ENCODE measurements at regions not wholly inside any gene's neighbourhood (a gene's known extent, or its start where the extent isn't known, plus 50 kb on each side); places are given as distances from the start of the nearest gene placed in this dataset.

- Mint-ChIP-seq H3K4me1 (ENCODE audit: low read depth) (no peaks in the 10 kb centered on the region), H3K27ac (no peak overlapping the region), H3K36me3 (ENCODE audit: low read depth) (no peaks in the 10 kb centered on the region), H3K4me3 (no peak overlapping the region), H3K27me3 (peaks cover 12% of the 10 kb centered on the region), H3K9me3 (no peaks in the 10 kb centered on the region)
- no peak overlapping the region for H3K4me3 ChIP-seq (ENCODE audit: low read length)
- no peaks in the 10 kb centered on the region for H3K36me3 ChIP-seq (ENCODE audit: insufficient read depth, low read length)
- no peaks in the 10 kb centered on the region for H3K9me3 ChIP-seq (ENCODE audit: control insufficient read depth in 1 of 2, insufficient read depth in 1 of 2, low read length in 2 of 2)
- H3K27ac ChIP-seq (ENCODE audit: low read depth in 1 of 2, low read length in 2 of 2): no peak overlapping the region
- no peaks in the 10 kb centered on the region for H3K4me1 ChIP-seq (ENCODE audit: insufficient read depth, low read length)
- intact Hi-C loops (cut with DNase I, micrococcal nuclease): no loop called here
- DNase-seq (no peak), ATAC-seq (ENCODE audit: poor library complexity) (no peak)
- CTCF ChIA-PET: interaction anchor here (0.6 kb wide), 2 partner anchors 214 to 350 kb away, joined by 3 to 4 read pairs; no protein-coding TSS in a partner anchor
- POLR2A ChIA-PET: no interaction called here
- no peaks in the 10 kb centered on the region for H3K27me3 ChIP-seq (ENCODE audit: control insufficient read depth in 1 of 2, insufficient read depth in 2 of 2, low read length in 2 of 2)
- TF ChIP-seq CTCF (IDR thresholded peaks at IDR 0.05): no peak
Observed at GRCh38 chr12:27905285-27906126, 67.0 kb downstream of the PTHLH start.

GRCh38 chr12:27902651-27903050 lies 69.9 kb downstream of the PTHLH start:
- H3K36me3 ChIP-seq (ENCODE audit: insufficient read depth, low read length): no peaks in the 10 kb centered on the region
- H3K9me3 ChIP-seq (ENCODE audit: control insufficient read depth in 1 of 2, insufficient read depth in 1 of 2, low read length in 2 of 2): no peaks in the 10 kb centered on the region
- H3K4me3 Mint-ChIP-seq: no peak overlapping the region
- ATAC-seq (ENCODE audit: poor library complexity) (no peak), DNase-seq (no peak)
- no peaks in the 10 kb centered on the region for H3K36me3 Mint-ChIP-seq (ENCODE audit: low read depth)
- CTCF ChIA-PET: no interaction called here
- H3K4me1 Mint-ChIP-seq (ENCODE audit: low read depth): no peaks in the 10 kb centered on the region
- peaks cover 5% of the 10 kb centered on the region for H3K27me3 Mint-ChIP-seq
- H3K27ac ChIP-seq (ENCODE audit: low read depth in 1 of 2, low read length in 2 of 2): no peak overlapping the region
- no peak overlapping the region for H3K4me3 ChIP-seq (ENCODE audit: low read length)
- no peak overlapping the region for H3K27ac Mint-ChIP-seq
- intact Hi-C loops (cut with DNase I, micrococcal nuclease): no loop called here
- no peak for TF ChIP-seq CTCF (IDR thresholded peaks at IDR 0.05)
- POLR2A ChIA-PET: no interaction called here
- H3K27me3 ChIP-seq (ENCODE audit: control insufficient read depth in 1 of 2, insufficient read depth in 2 of 2, low read length in 2 of 2): no peaks in the 10 kb centered on the region
- H3K9me3 Mint-ChIP-seq: no peaks in the 10 kb centered on the region
- H3K4me1 ChIP-seq (ENCODE audit: insufficient read depth, low read length): no peaks in the 10 kb centered on the region

GRCh38 chr12:27901959-27902358 lies 70.6 kb downstream of the PTHLH start:
- Mint-ChIP-seq H3K27me3 (peaks cover 5% of the 10 kb centered on the region), H3K4me3 (no peak overlapping the region), H3K27ac (no peak overlapping the region), H3K36me3 (ENCODE audit: low read depth) (no peaks in the 10 kb centered on the region), H3K4me1 (ENCODE audit: low read depth) (no peaks in the 10 kb centered on the region), H3K9me3 (no peaks in the 10 kb centered on the region)
- Histone ChIP-seq H3K4me1 (ENCODE audit: insufficient read depth, low read length) (no peaks in the 10 kb centered on the region), H3K9me3 (ENCODE audit: control insufficient read depth in 1 of 2, insufficient read depth in 1 of 2, low read length in 2 of 2) (no peaks in the 10 kb centered on the region), H3K4me3 (ENCODE audit: low read length) (no peak overlapping the region), H3K27ac (ENCODE audit: low read depth in 1 of 2, low read length in 2 of 2) (no peak overlapping the region), H3K27me3 (ENCODE audit: control insufficient read depth in 1 of 2, insufficient read depth in 2 of 2, low read length in 2 of 2) (peaks cover 0 to 2% of the 10 kb centered on the region in 2 experiments), H3K36me3 (ENCODE audit: insufficient read depth, low read length) (no peaks in the 10 kb centered on the region)
- ChIA-PET CTCF (no interaction called here), POLR2A (no interaction called here)
- ATAC-seq (ENCODE audit: poor library complexity) (no peak), DNase-seq (no peak)
- intact Hi-C loops (cut with DNase I, micrococcal nuclease): no loop called here
- TF ChIP-seq CTCF (IDR thresholded peaks at IDR 0.05): no peak
